Cardiac septum (tissue), 1 donor: ENCODE measurements at regions not wholly inside any gene's neighbourhood (a gene's known extent, or its start where the extent isn't known, plus 50 kb on each side); places are given as distances from the start of the nearest gene placed in this dataset.
"Not testable (repeated sequence)": the region's sequence is repeated elsewhere in the genome, so short reads cannot be mapped to it uniquely, and the experiment has no call there.

Experiments used
- DNase-seq: peaks from one replicate; pipeline ENCODE4 v3.0.0-alpha.2; 2020; ENCODE audit warnings: low spot score
- intact Hi-C: fragments of 100-400 bp; cut with DNase I; formaldehyde crosslinking; loops from one replicate; pipeline ENCODE4 v1.14.0; 2022
- donor health status: DM: no; HTN: no; CAD: no.

DNA sequence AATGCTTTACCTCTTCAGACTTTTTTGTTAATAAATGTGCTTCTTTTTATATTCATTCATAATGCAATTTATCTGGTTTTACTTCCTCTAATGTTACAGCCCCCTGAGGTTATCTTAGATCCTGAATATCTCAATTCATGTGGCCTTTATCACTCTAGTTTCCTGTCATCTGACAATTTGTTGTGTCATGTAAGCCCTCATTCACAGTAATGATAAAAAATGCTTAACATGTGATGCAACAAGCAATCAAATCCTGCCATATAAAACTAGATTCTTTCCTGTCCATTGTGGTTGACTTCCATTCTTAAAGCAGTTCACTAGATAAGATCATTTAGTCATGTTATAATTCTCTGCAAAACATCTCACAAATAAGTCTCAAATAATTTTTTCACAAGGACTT is 991.2 kb upstream of the ACO1 start:
- DNase-seq = no peak
- intact Hi-C loops = no loop called here

DNA sequence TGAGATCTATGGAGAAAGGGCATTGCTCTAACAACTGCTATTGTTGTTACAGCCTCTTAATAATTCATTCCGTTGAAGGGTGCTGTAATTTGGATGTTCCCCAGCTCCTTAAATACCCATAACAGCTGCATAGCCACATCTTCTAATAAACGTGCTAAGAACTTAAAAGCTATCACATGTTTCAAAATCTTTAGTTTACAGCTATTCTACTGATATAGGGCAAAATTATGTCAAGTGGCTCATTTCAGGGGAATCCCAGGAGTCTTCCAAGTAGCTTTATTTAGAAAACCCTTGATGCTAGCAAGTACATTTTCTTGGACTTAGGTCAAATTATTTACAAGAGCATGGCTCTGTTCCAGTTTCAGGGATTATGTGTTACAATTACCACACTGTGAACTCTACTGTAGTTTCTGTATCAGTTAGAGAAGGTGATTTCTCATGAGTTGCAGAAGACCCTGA is 990.4 kb upstream of the ACO1 start:
- intact Hi-C loops = no loop called here
- DNase-seq = no peak

DNA sequence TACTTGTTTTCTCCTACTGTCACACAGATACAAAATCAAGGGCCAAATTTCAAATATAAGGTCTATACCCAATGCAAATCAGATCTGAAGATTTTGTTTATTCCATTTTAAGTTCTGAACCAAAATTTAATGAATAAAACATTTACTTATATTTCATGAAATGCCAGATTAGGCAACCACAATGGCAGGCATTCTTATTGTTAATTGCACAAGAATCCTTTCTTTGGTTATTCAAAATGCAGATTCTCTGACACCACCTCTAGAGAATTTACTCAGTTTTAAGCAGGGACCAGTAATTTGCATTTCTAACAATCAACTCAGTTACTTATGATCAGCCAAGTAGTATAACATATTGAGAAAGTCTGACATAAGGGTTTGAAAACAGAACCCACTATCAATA is 972.4 kb upstream of the ACO1 start:
- intact Hi-C loops = no loop called here
- no peak for DNase-seq

DNA sequence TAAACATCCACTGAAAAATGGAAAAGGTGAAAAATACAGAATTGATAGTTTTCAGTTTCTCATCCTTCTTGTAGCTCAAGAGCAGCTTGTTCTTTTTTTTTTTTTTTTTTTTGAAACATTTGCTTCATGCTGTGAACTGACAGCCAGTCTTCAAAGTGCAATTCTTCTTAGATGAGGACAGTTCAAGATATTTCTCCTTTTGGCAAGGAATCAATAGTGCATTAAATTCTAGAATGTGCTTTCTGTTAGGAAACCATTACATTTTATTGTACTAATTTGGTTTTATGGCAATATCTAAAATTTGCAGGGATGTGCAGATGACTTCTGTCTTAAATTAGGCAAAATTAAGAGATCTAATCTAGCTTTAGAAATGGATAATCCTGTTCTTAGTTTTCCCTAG is 969.3 kb upstream of the ACO1 start:
- DNase-seq = no peak
- intact Hi-C loops = no loop called here

DNA sequence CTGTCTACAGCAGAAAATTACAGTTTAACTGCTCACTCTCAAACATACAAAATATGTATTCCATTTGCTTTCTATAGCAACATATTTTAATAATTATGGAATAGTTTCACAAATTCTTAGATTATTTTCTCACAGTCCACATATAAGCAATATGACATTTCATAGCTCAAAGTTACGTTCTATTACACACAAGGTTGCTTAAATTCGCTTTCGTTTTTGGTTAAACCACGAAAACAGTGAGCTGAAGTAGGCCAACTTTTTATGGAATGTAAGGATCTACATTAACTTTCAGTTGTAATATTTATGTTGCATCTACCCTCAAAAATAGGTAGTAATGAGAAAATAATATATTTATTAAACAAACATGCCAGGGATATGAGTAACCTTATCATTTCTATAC is 966.0 kb upstream of the ACO1 start:
- DNase-seq = no peak
- intact Hi-C loops = no loop called here

DNA sequence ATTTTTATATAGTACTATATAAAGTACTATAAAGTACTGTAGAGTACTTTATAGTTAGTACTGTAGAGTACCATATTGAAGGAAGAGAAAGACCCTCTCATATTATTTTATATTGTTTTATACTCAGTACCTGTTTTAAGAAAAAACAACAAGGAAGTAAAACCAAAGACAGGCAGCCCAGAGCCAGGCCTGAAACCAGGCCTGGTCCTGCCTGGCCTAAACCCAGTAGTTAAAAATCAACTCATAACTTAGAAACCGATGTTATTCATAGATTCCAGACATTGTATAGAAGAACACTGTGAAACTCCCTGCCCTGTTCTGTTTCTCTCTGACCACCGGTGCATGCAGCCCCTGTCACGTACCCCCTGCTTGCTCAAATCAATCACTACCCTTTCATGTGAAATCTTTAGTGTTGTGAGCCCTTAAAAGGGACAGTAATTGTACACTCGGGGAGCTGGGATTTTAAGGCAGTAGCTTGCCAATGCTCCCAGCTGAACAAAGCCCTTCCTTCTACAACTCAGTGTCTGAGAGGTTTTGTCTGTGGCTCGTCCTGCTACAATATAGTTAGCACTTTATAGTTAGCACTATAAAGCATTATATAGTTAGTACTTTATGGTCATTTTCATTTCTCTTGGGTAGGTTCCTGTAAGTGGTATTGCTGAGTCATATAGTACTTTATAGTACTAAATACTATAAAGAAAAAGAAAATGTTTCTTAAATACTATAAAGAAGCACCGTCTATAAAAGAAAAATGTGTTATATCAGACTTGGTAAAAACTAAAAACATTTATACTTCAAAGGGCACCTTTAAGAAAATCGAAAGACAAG is 940.6 kb upstream of the ACO1 start:
- intact Hi-C loops, DNase-seq: not testable (repeated sequence)

DNA sequence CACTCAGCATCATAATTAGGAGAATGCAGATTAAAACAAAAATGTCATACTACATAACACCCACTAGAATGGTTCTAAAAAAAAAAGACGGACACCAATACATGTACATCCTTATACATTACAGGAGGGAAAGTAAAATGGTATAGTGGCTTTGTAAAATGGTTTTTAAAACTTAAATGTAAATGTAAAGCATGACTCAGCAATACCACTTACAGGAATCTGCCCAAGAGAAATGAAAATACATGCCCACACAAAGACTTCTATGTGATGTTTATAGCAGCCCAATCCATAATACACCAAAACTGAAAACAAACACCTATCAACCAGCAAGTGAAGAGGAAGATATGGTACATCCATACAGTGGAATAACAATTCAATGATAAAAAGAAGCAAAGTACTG is 939.1 kb upstream of the ACO1 start:
- intact Hi-C loops = no loop called here
- DNase-seq = no peak

DNA sequence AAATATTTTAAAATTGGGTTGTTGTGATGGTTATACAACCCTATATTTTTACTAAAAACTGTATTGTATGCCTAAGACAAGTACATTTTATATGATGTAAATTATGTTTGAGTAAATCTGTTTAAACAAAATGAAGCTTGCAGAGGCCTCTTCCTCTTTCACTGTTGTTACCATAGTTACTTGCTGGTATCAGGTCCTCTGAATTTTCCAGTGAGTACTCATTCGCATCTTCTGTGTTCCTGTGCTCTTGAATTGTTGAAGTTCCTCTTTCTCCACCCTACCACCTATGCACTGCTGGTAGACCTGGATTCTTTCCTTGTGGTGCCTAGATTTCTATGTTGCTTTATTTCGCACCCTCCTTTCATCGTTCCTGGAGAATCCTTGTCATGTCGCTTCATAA is 938.5 kb upstream of the ACO1 start:
- intact Hi-C loops = no loop called here
- DNase-seq = no peak

DNA sequence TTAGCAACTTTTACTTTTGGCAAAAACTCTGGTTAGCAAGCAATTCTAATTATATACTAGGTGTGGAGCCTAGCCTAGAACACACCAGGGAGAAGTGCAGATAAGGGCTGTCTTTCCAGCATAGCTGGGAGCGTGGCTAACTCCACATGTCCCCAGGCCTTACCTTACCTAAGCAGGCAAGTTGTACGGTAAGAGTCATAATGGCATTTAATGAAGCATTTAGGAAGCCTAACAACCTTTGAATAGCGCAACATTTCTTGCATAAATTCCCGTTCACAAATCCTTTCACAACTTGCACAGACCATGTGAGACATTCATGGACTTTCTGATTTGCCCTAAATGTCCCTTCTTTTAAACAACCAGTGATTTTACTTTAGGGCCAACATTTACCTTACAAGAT is 917.4 kb upstream of the ACO1 start:
- DNase-seq = no peak
- intact Hi-C loops = loop anchor here (2.0 kb wide), 1 partner anchor 20 kb away; no protein-coding TSS in a partner anchor

DNA sequence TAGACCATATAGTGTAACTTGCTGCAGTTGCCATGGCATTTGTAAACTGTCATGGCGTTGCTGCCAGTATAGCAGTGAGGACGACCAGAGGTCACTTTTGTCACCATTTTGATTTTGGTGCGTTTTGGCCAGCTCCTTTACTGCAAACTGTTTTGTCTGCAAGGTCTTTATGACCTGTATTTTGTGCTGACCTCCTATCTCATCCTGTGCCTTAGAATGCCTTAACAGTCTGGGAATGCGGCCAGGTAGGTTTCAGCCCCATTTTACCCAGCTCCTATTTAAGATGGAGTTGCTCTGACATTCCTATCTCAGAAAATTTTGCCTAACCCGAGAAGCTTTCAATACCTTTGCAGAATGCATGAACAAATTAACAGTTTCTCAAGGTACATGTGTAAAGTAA is 914.4 kb upstream of the ACO1 start:
- intact Hi-C loops = no loop called here
- DNase-seq = no peak

DNA sequence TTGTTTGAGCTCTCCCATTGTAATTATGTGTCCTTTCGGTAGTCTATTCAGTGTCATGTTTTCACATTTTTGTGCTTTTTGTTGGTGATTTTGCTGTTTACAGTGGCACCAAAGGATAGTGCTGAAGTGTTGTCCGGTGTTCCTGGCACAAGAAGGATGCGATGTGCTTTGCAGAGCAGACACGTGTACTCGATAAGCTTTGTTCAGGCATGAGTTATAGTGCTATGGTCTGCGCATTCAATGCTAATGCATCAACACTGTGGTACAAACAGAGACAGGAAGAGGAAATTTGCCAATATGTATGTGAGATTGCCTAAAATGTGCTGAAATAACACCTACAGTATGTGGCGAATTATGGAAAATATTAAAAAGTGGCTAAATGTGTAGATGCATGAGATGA is 913.4 kb upstream of the ACO1 start:
- DNase-seq = no peak
- intact Hi-C loops = no loop called here

DNA sequence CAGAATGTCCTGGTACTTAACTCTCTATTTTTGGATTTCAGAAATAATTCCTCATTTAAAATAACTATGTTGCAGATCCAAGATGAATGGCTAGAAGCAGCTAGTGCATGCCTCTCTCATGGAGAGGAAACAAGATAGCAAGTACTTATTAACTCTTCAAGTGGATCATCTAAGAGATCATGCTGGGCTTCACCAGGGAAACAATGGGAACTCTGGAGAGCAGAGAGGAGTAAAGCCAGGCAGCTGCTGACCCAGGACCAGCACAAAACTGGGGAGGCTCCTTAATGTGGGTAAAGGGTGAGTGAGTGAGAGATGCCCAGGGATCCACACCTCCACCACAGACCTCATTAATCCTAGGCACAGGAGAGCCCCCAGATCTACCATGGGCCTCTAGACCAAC is 897.8 kb upstream of the ACO1 start:
- no peak for DNase-seq
- intact Hi-C loops = loop anchor here (2.0 kb wide), 1 partner anchor 20 kb away; no protein-coding TSS in a partner anchor

DNA sequence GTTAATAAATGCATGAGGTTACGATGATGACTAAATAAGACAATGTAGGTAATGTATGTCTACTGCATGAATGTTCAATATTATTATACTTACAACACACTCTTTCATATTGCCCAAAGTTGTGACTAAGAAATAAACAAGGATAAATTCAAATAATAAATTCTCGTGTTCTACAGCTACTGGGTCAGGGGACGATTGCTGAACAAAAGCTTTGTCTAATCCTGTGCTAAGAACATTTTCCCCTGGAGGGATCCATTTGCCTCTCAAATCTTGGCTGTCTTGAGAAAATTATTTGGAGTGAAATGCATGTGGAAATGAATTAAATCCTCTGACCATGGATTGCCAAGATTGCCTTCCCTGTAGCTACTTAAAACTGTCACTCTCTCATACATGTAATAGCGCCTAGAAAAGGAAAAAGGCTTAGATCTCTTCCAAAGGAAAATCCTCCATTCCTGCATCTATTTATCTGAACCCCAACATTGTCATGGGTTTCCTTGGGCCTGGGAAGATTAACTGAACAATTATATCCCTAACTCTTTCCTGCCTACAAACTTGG is 893.8 kb upstream of the ACO1 start:
- no peak for DNase-seq
- intact Hi-C loops = no loop called here

DNA sequence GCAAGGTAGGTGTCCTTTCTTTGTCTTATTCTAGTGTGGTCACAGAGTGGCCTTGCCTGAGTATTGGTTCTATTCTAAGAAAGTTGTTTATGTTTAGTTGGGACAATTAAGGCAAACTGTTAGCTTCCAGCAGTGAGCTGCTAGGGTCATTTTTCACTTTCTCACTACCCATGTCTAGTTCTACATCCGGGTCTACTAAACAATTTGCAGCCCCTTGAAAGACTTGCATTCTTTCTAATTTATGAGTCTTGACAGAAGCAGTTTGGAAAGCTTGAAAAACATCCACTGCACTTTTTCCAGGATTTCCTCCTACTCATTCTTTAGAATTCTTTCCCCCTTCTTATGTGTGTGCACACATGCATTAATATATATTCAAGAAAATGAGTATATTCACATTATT is 892.2 kb upstream of the ACO1 start:
- intact Hi-C loops = no loop called here
- no peak for DNase-seq

DNA sequence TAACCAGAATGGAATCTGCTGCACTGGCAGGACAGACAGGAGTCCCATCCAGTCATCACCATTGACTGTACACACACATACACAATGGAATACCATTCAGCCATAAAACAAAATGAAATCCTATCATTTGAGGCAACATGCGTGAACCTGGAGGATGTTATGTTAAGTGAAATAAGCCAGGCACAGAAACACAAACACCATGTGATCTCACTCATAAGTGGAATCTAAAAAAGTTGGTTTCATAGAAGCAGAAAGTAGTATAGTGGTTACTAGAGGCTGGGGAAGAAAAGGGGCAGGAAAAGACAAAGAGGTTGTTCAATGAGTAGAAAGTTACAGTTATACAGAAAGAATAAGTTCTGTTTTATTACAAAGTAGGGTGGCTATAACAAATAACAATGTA is 884.0 kb upstream of the ACO1 start:
- no peak for DNase-seq
- intact Hi-C loops = no loop called here

DNA sequence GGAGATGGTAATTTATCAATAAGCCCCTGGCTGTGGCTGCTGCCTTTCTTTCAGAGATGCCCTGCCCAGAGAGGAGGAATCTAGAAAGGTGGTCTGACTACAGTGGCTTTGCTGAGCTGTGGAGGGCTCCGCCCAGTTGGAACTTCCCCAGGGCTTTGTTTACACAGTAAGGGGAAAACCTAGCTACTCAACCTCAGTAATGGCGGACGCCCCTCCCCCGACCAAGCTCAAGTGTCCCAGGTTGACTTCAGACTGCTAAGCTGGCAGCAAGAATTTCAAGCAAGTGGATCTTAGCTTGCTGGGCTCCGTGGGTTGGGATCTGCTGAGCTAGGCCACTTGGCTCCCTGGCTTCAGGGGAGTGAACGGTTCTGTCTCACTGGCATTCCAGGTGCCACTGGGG is 865.4 kb upstream of the ACO1 start:
- DNase-seq = no peak
- intact Hi-C loops = no loop called here

DNA sequence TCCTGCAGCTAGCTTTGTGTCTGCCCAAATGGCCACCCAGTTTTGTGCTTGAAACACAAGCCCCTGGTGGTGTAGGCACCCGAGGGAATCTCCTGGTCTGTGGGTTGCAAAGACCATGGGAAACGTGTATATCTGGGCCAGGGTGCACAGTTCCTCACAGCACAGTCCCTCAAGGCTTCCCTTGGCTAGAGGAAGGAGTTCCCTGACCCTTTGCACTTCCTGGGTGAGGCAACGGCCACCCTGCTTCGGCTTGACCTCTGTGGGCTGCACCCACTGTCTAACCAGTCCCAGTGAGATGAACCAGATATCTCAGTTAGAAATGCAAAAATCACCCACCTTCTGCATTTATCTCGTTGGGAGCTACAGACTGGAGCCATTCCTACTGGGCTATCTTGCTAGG is 865.0 kb upstream of the ACO1 start:
- no peak for DNase-seq
- intact Hi-C loops = no loop called here

DNA sequence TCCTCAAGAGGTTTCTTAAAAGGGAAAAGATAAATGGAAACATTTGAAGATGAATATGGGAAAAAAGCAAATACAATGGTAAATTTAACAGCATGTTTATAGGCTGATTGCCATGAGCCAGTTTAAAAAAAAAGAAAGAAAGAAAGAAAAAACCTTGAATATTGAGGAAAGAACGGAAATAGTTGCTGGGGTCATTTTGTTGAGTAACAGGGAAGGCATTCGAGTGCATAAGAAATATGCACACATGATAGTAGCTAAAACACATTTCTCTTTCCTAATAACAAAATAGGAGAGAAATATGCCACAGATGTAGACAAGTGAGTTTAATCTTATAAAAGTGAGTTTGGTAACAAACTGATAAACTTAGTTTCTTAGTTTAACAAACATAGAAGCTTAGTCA is 864.6 kb upstream of the ACO1 start:
- intact Hi-C loops = no loop called here
- no peak for DNase-seq

DNA sequence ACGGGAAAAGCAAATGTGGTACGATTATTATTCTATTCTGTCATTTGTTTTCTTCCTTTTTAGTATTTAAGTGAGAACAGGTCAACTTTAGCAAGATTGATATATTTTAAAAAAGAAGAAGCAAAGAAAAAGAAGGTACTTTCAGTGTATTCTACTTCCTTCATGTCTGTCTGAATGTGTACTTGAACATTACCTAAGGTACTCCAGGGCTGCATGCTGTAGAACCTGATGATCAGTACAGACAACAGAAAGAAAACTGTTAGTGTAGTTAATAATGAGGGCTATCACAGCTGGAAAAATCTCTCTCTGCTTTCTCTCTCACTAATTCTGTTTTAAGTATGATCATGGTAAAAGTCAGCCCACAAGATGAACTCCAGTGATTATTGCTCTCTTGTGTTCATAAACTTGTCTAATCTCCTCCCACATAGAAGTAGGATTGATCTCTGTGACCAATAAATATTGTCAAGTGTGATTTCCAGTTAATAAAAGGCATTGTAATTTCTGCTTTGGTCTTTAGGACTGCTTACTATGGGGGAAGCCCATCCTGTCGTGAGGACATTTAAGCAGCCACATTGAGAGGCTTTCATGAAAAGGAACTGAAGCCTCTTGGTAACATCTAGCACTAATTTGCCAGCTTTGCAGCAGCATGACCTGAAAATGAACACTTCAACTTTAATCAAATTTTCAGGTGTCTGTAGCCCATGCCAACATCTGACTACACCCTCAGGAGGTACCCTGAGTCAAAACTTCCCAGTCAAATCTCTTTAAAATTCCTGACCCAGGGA is 864.0 kb upstream of the ACO1 start:
- intact Hi-C loops = no loop called here
- DNase-seq = no peak

DNA sequence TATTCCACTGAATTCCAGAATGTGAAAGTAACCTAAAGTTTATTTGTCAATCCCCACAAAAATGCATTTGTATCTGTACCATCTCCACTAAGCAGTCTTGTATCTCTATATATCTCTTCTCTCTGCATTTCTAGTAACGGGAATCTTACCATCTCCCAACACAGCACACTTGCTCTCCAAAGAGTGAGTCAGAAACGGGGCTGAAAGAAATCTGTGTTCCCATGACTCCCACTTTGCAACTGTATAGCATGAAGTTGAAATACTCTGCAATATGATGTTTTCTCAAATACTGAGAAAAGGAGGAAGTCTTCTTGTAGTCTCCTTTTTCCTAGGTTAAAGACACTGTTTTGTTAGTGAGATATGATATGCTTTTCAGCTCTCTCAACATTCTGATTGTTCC is 848.8 kb upstream of the ACO1 start:
- intact Hi-C loops = no loop called here

DNA sequence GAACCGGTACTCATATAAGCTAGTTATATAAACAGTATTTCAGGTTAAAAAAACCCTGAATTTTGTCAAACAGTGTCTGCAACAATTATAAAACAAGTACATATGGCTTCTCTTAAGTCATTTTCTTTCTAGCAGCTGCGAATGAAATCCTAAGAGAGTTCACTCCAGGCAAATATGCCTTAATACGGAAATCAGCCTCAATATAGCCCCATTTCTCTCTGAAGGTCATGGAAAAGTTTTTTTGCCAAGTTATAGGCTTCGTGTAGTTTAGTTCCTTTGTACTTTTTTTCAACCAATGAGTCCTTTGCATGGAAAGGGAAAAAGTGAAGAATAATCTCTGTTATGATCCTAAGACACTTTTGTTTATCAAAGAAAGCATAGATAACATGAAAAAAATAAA is 848.0 kb upstream of the ACO1 start:
- no peak for DNase-seq
- intact Hi-C loops = no loop called here

More for the DNA sequence above, 848.8 kb upstream of the ACO1 start:
- DNase-seq = no peak
